ENCODE measurements at regions not wholly inside any gene's neighbourhood (a gene's known extent, or its start where the extent isn't known, plus 50 kb on each side); places are given as distances from the start of the nearest gene placed in this dataset.

GRCh38 chr4:140312100-140312499, 61.3 kb upstream of the SCOC start:
- CTCF ChIA-PET: interaction anchor here (0.6 to 1.7 kb wide), 2 partner anchors 18 to 48 kb away, joined by 3 to 5 read pairs; no protein-coding TSS in a partner anchor
- Histone ChIP-seq H3K4me2 (ENCODE audit: control insufficient read depth, insufficient read depth) (no peak overlapping the region), H3K79me2 (ENCODE audit: control insufficient read depth, insufficient read depth, low read length) (no peaks in the 10 kb centered on the region), H3K27me3 (replicated peaks in 1 of 2; ENCODE audit: control insufficient read depth in 2 of 2, insufficient read depth in 2 of 2, low read length in 1 of 2) (no peaks in the 10 kb centered on the region; a peak in 1 of 4 replicates), H3K4me3 (no peak overlapping the region), H3K4me1 (ENCODE audit: control insufficient read depth, insufficient read depth, low read length) (no peaks in the 10 kb centered on the region), H2AFZ (ENCODE audit: control insufficient read depth, low read depth, low read length) (no peak overlapping the region), H3K36me3 (ENCODE audit: control insufficient read depth in 2 of 2, insufficient read depth in 2 of 2, low read length in 1 of 2) (no peaks in the 10 kb centered on the region), H3K27ac (ENCODE audit: control insufficient read depth, insufficient read depth) (no peak overlapping the region), H4K20me1 (ENCODE audit: control insufficient read depth, insufficient read depth) (no peaks in the 10 kb centered on the region), H3K9ac (ENCODE audit: control insufficient read depth, insufficient read depth, low read length) (no peak overlapping the region), H3K9me3 (replicated peaks; ENCODE audit: control insufficient read depth, insufficient read depth, low read length) (no peaks in the 10 kb centered on the region)
- RAD21 ChIA-PET (ENCODE audit: unreplicated experiment): no interaction called here
- TF ChIP-seq KAT2A (conservative IDR thresholded peaks at IDR 0.05; ENCODE audit: control insufficient read depth, low read depth, low read length): no peak
- no peak for TF ChIP-seq IRF4 (IDR thresholded peaks at IDR 0.05; ENCODE audit: low read depth, low read length)
- TF ChIP-seq TARDBP (IDR thresholded peaks at IDR 0.05; ENCODE audit: borderline replicate concordance): no peak
- TF ChIP-seq ELK1 (IDR thresholded peaks at IDR 0.05; ENCODE audit: low read depth, low read length): no peak
- TF ChIP-seq BHLHE40 (IDR thresholded peaks at IDR 0.05; ENCODE audit: borderline replicate concordance in 1 of 2, low read depth in 2 of 2, low read length in 1 of 2): no peak
- no peak for TF ChIP-seq FOXM1 (IDR thresholded peaks at IDR 0.05; ENCODE audit: low read depth, low read length)
- TF ChIP-seq GABPA (IDR thresholded peaks at IDR 0.05; ENCODE audit: low read depth): no peak
- TF ChIP-seq SUPT20H (IDR thresholded peaks at IDR 0.05; ENCODE audit: borderline replicate concordance, control insufficient read depth, low read depth, low read length): no peak
- no peak for TF ChIP-seq HSF1 (IDR thresholded peaks at IDR 0.05; ENCODE audit: low read depth, low read length)
- TF ChIP-seq SMARCA5 (IDR thresholded peaks at IDR 0.05): no peak
- TF ChIP-seq YY1 (IDR thresholded peaks at IDR 0.05; ENCODE audit: low read depth, low read length): no peak
- TF ChIP-seq ETV6 (conservative IDR thresholded peaks at IDR 0.05 in 1 of 2, IDR thresholded peaks at IDR 0.05 in 1 of 2; ENCODE audit: borderline replicate concordance in 1 of 2, low read depth in 1 of 2): no peak
- no peak for TF ChIP-seq HDAC6 (IDR thresholded peaks at IDR 0.05; ENCODE audit: unreplicated experiment)
- TF ChIP-seq STAT3 (IDR thresholded peaks at IDR 0.05; ENCODE audit: low read depth, low read length): no peak
- no peak for TF ChIP-seq NFYA (IDR thresholded peaks at IDR 0.05; ENCODE audit: borderline replicate concordance, low read depth, low read length)
- no peak for TF ChIP-seq BRCA1 (IDR thresholded peaks at IDR 0.05; ENCODE audit: low read depth, low read length)
- TF ChIP-seq EZH2 (IDR thresholded peaks at IDR 0.05; ENCODE audit: borderline replicate concordance, control insufficient read depth, low read depth, low read length): no peak
- TF ChIP-seq NFYB (IDR thresholded peaks at IDR 0.05; ENCODE audit: insufficient read depth, low read depth, low read length): no peak
- in situ Hi-C loops (cut with MboI): no loop called here
- 0% methylated on average over 2 of the region's 2 CpGs for WGBS (ENCODE audit: insufficient coverage, insufficient replicate concordance, low lambda C conversion rate, missing lambda C conversion rate)
- ATAC-seq (no peak), DNase-seq (ENCODE audit: low read depth, low spot score) (no peak), FAIRE-seq (no peak)
- BruUV-seq (replicated peaks): no TSS peak
- POLR2A ChIA-PET: no interaction called here
- SMC1A ChIA-PET (ENCODE audit: uncharacterized antibody, unreplicated experiment): no interaction called here
- intact Hi-C loops (cut with micrococcal nuclease; ENCODE audit: unreplicated experiment): no loop called here

Data from GM12878 (cell line).